ENCODE measurements at regions not wholly inside any gene's neighbourhood (a gene's known extent, or its start where the extent isn't known, plus 50 kb on each side); places are given as distances from the start of the nearest gene placed in this dataset.

- Histone ChIP-seq H3K27me3 (no peaks in the 10 kb centered on the region), H3K4me1 (no peaks in the 10 kb centered on the region), H3K27ac (no peak overlapping the region), H3K36me3 (no peaks in the 10 kb centered on the region), H3K9me3 (no peaks in the 10 kb centered on the region), H3K4me3 (no peak overlapping the region)
- intact Hi-C loops (cut with DNase I), result no loop called here
- ATAC-seq, result no peak
- DNase-seq, result no peak
- TF ChIP-seq CTCF (IDR thresholded peaks at IDR 0.05), result no peak
- WGBS, 4 donors, result 85 to 93% (median 91%) methylated on average over 1 of the region's 1 CpG
Measured at GRCh38 chr12:58433959-58434358, 486.3 kb downstream of the LRIG3 start.

GRCh38 chr12:58434726-58435125, 485.6 kb downstream of the LRIG3 start:
- Histone ChIP-seq H3K27me3 (no peaks in the 10 kb centered on the region), H3K4me1 (no peaks in the 10 kb centered on the region), H3K27ac (no peak overlapping the region), H3K9me3 (no peaks in the 10 kb centered on the region), H3K4me3 (no peak overlapping the region), H3K36me3 (no peaks in the 10 kb centered on the region)
- DNase-seq (no peak), ATAC-seq (no peak)
- no peak for TF ChIP-seq CTCF (IDR thresholded peaks at IDR 0.05)
- TF ChIP-seq POLR2A (IDR thresholded peaks at IDR 0.05), result no peak
- intact Hi-C loops (cut with DNase I), result no loop called here

- H3K4me3 ChIP-seq, result no peak overlapping the region
- H3K9me3 ChIP-seq, result no peaks in the 10 kb centered on the region
- 95 to 99% (median 97%) methylated on average over 2 of the region's 2 CpGs for WGBS, 4 donors
- intact Hi-C loops (cut with DNase I), result no loop called here
- DNase-seq (no peak), ATAC-seq (no peak)
- H3K36me3 ChIP-seq, result no peaks in the 10 kb centered on the region
- no peaks in the 10 kb centered on the region for H3K4me1 ChIP-seq
- H3K27ac ChIP-seq, result no peak overlapping the region
- no peaks in the 10 kb centered on the region for H3K27me3 ChIP-seq
- no peak for TF ChIP-seq CTCF (IDR thresholded peaks at IDR 0.05)
- no peak for TF ChIP-seq POLR2A (IDR thresholded peaks at IDR 0.05)
Measured at GRCh38 chr12:58435647-58436046, 484.7 kb downstream of the LRIG3 start.

GRCh38 chr12:58441483-58441882, 478.8 kb downstream of the LRIG3 start:
- 84 to 93% (median 91%) methylated on average over 2 of the region's 2 CpGs for WGBS, 4 donors
- Histone ChIP-seq H3K27me3 (no peaks in the 10 kb centered on the region), H3K27ac (no peak overlapping the region), H3K4me3 (no peak overlapping the region), H3K36me3 (no peaks in the 10 kb centered on the region), H3K9me3 (no peaks in the 10 kb centered on the region), H3K4me1 (peaks cover 0 to 12% (median 0%) of the 10 kb centered on the region in 12 donors)
- TF ChIP-seq POLR2A (IDR thresholded peaks at IDR 0.05), result no peak
- TF ChIP-seq CTCF (IDR thresholded peaks at IDR 0.05), result no peak
- intact Hi-C loops (cut with DNase I), result loop anchor here in 9 of 10 donors (5.0 to 10.0 kb wide), 4 partner anchors 94 to 459 kb away; no protein-coding TSS in a partner anchor
- ATAC-seq, result no peak
- no peak for DNase-seq
